HG03354 (cell line): ENCODE measurements at regions not wholly inside any gene's neighbourhood (a gene's known extent, or its start where the extent isn't known, plus 50 kb on each side); places are given as distances from the start of the nearest gene placed in this dataset.
"Not testable (repeated sequence)": the region's sequence is repeated elsewhere in the genome, so short reads cannot be mapped to it uniquely, and the experiment has no call there.

Experiments used
- ATAC-seq: cut with Tn5 transposase; IDR thresholded peaks from one replicate; pipeline ENCODE4 v1.9.1; 2021; ENCODE audit warnings: mild to moderate bottlenecking; ENCODE audit not compliant: unreplicated experiment, poor library complexity, severe bottlenecking

GRCh38 chrX:123788193-123788592, 55.3 kb upstream of the THOC2 start:
- ATAC-seq: not testable (repeated sequence)

GRCh38 chrX:123788744-123789143, 55.9 kb upstream of the THOC2 start:
- no peak for ATAC-seq

- ATAC-seq: no peak
Measured at GRCh38 chrX:123797543-123798447, 62.1 kb upstream of the XIAP start.

GRCh38 chrX:123798706-123799430, 61.0 kb upstream of the XIAP start:
- ATAC-seq: not testable (repeated sequence)

GRCh38 chrX:123801901-123802300, 58.0 kb upstream of the XIAP start:
- no peak for ATAC-seq

GRCh38 chrX:123803331-123803983, 56.4 kb upstream of the XIAP start:
- ATAC-seq: peak; percentile 79

- ATAC-seq: not testable (repeated sequence)
Measured at GRCh38 chrX:123803984-123804365, 55.9 kb upstream of the XIAP start.

- no peak for ATAC-seq
Measured at GRCh38 chrX:123807835-123808416, 51.9 kb upstream of the XIAP start.

- ATAC-seq: no peak
Measured at GRCh38 chrX:123809854-123810375, 49.9 kb upstream of the XIAP start.
